ENCODE measurements at regions not wholly inside any gene's neighbourhood (a gene's known extent, or its start where the extent isn't known, plus 50 kb on each side); places are given as distances from the start of the nearest gene placed in this dataset.
"Not testable (repeated sequence)": the region's sequence is repeated elsewhere in the genome, so short reads cannot be mapped to it uniquely, and the experiment has no call there.

- not testable (repeated sequence) for DNase-seq
These were observed 58.5 kb upstream of the ZNF195 start for GRCh38 chr11:3437441-3437840.

GRCh38 chr11:3434976-3435375 is 56.0 kb upstream of the ZNF195 start:
- no peak for DNase-seq

- not testable (repeated sequence) for DNase-seq
These were observed 50.2 kb upstream of the ZNF195 start for GRCh38 chr11:3429191-3429590.
